Effector memory CD8-positive, alpha-beta T cell (primary cell): ENCODE measurements at regions not wholly inside any gene's neighbourhood (a gene's known extent, or its start where the extent isn't known, plus 50 kb on each side); places are given as distances from the start of the nearest gene placed in this dataset.

ENCODE experiments used
- ATAC-seq: fragments of 150-1000 bp; cut with Tn5 transposase; replicated peaks from 2 replicates; pipeline ENCODE4 v1.10.0; 2021; ENCODE audit warnings: mild to moderate bottlenecking, moderate library complexity
- DNase-seq, 3 experiments: peaks; one replicate each; pipeline ENCODE4 v3.0.0; 2021
- H3K27ac Mint-ChIP-seq, 2 donors: one replicate each; pipeline ENCODE4 v1.8.0; 2022; ENCODE audit warnings: mild to moderate bottlenecking in 2 of 2, mixed read lengths in 2 of 2, moderate library complexity in 2 of 2
- H3K27me3 Mint-ChIP-seq, 2 donors: one replicate each; pipeline ENCODE4 v1.8.0; 2022; ENCODE audit warnings: mixed read lengths in 2 of 2
- H3K36me3 Mint-ChIP-seq: one replicate; pipeline ENCODE4 v1.8.0; 2022; ENCODE audit warnings: mild to moderate bottlenecking, moderate library complexity, mixed read lengths; ENCODE audit not compliant: insufficient read depth
- H3K4me1 Mint-ChIP-seq, 2 donors: one replicate each; pipeline ENCODE4 v1.8.0; 2022; ENCODE audit warnings: low read depth in 2 of 2, mixed read lengths in 2 of 2
- H3K4me3 Mint-ChIP-seq, 2 donors: one replicate each; pipeline ENCODE4 v1.8.0; 2022; ENCODE audit warnings: mild to moderate bottlenecking in 2 of 2, mixed read lengths in 2 of 2, moderate library complexity in 2 of 2
- H3K9me3 Mint-ChIP-seq, 2 donors: one replicate each; pipeline ENCODE4 v1.8.0; 2022; ENCODE audit warnings: mixed read lengths in 2 of 2

DNA sequence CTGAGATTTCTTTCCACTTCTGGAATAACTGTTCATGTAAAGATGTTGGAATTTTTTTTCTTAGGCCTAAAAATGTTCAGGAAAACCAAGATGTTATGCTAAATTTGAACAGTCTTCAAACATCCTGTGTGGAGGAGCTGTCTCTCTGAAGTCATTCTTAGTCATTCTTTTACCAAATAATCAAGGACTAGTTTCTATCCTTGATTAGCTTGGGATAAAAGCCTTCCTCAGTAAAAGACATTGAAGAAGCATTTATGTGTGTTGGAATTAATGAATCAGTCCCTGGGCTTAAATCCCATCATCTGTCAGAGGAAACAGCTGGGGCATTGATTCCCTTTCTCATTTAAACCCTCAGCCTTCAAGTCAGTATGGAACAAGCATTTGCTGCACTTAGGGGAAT, 300.1 kb upstream of the NXPH2 start:
- H3K36me3 Mint-ChIP-seq: no peaks in the 10 kb centered on the region
- H3K27me3 Mint-ChIP-seq: no peaks in the 10 kb centered on the region
- no peak for ATAC-seq

GRCh38 chr2:139079311-139079710, 299.1 kb upstream of the NXPH2 start:
- H3K9me3 Mint-ChIP-seq: peaks cover 0 to 7% of the 10 kb centered on the region in 2 donors
- DNase-seq (no peak), ATAC-seq (no peak)
- H3K27me3 Mint-ChIP-seq: no peaks in the 10 kb centered on the region
- H3K4me3 Mint-ChIP-seq: no peak overlapping the region
- no peaks in the 10 kb centered on the region for H3K4me1 Mint-ChIP-seq
- no peaks in the 10 kb centered on the region for H3K36me3 Mint-ChIP-seq
- H3K27ac Mint-ChIP-seq: no peak overlapping the region

More for the DNA sequence above, 300.1 kb upstream of the NXPH2 start:
- no peak overlapping the region for H3K4me3 Mint-ChIP-seq
- peaks cover 0 to 7% of the 10 kb centered on the region in 2 donors for H3K9me3 Mint-ChIP-seq
- H3K27ac Mint-ChIP-seq: no peak overlapping the region
- DNase-seq: no peak
- H3K4me1 Mint-ChIP-seq: no peaks in the 10 kb centered on the region

DNA sequence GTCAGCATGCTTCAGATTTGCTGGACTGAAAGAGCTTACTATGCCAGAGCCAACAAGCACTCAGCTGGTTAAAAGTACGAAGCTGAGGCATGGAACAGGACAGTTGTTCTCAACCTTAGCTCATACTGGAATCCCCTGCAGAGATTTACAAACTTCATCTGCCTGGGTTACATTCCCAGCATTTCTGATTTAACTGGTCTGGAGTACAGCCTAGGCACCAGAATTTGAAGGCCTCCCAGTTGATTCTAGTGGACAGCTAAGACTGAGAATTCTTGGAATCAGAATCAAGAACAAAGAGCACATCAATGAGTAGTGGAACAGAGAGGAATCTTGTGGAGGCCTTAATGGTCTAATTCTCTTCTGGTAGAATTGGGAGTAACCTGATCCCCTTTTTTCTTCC, 298.2 kb upstream of the NXPH2 start:
- H3K4me1 Mint-ChIP-seq: no peaks in the 10 kb centered on the region
- DNase-seq: no peak
- no peaks in the 10 kb centered on the region for H3K36me3 Mint-ChIP-seq
- H3K4me3 Mint-ChIP-seq: no peak overlapping the region
- H3K27me3 Mint-ChIP-seq: no peaks in the 10 kb centered on the region
- no peak overlapping the region for H3K27ac Mint-ChIP-seq
- peaks cover 0 to 7% of the 10 kb centered on the region in 2 donors for H3K9me3 Mint-ChIP-seq
- ATAC-seq: no peak

DNA sequence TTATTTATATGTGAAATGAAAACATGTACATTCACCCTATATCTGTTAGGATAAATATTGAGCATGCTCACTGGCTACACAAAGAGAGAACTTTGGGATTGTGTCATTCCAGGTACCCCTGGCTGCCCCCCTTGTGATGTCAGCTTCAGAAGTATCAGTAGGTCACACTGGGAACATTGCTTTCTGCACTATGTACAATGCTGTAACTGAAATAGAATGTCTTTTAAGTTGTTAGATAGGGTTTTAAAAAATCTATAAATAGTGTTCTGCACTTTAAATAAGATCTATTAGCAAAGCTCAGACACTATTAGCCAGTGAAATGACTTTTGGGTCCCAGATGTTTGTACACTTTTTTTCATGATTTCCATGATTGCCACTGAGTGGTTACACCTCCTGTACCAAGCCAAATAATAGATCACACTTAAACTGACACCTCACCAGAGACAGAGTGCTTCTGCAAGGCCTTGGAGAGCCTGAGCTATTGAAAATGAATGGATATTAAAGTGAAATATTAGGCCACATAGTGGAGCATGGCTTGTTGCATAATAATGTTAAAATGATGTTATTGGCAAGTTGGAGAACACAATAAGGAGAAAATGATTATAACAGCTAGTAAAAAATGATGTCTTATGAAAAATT, 297.0 kb upstream of the NXPH2 start:
- no peak for ATAC-seq
- Mint-ChIP-seq H3K9me3 (peaks cover 0 to 5% of the 10 kb centered on the region in 2 donors), H3K27ac (no peak overlapping the region)

GRCh38 chr2:139067874-139068273, 287.7 kb upstream of the NXPH2 start:
- no peak overlapping the region for H3K4me3 Mint-ChIP-seq
- no peak overlapping the region for H3K27ac Mint-ChIP-seq
- no peak for ATAC-seq

More for the DNA sequence above, 297.0 kb upstream of the NXPH2 start:
- H3K36me3 Mint-ChIP-seq: no peaks in the 10 kb centered on the region
- no peak for DNase-seq
- no peak overlapping the region for H3K4me3 Mint-ChIP-seq
- no peaks in the 10 kb centered on the region for H3K27me3 Mint-ChIP-seq
- no peaks in the 10 kb centered on the region for H3K4me1 Mint-ChIP-seq

GRCh38 chr2:139067072-139067471, 286.9 kb upstream of the NXPH2 start:
- Mint-ChIP-seq H3K9me3 (peaks cover 20 to 32% of the 10 kb centered on the region in 2 donors), H3K4me3 (no peak overlapping the region), H3K36me3 (peaks cover 3% of the 10 kb centered on the region), H3K27me3 (no peaks in the 10 kb centered on the region), H3K4me1 (no peaks in the 10 kb centered on the region), H3K27ac (no peak overlapping the region)
- ATAC-seq (no peak), DNase-seq (no peak)

More at GRCh38 chr2:139067874-139068273, 287.7 kb upstream of the NXPH2 start:
- H3K9me3 Mint-ChIP-seq: peaks cover 16 to 32% of the 10 kb centered on the region in 2 donors
- H3K36me3 Mint-ChIP-seq: peaks cover 3% of the 10 kb centered on the region
- no peak for DNase-seq
- no peaks in the 10 kb centered on the region for H3K4me1 Mint-ChIP-seq
- H3K27me3 Mint-ChIP-seq: no peaks in the 10 kb centered on the region

DNA sequence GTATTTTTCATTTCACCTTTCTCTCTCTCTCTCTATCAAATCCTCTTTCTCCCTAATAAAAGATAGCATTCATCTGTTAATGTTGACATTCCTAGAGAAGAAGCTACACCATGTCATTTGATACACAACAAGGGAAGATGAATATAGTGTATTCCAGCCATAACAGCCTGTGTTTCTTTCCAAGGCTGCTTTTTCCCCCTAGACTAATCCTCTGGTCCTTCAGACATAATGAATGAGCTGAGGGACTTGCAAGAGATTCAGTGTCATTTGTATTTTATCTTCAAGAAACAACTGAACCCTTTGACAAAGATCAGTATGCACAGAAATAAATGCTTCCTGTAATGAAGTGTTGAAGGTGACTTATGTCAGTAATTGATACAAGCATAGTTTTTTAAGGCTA, 284.0 kb upstream of the NXPH2 start:
- H3K27me3 Mint-ChIP-seq: no peaks in the 10 kb centered on the region
- H3K9me3 Mint-ChIP-seq: peaks cover 19 to 22% of the 10 kb centered on the region in 2 donors
- peaks cover 3% of the 10 kb centered on the region for H3K36me3 Mint-ChIP-seq
- no peak for DNase-seq
- H3K27ac Mint-ChIP-seq: no peak overlapping the region
- no peak for ATAC-seq
- no peak overlapping the region for H3K4me3 Mint-ChIP-seq
- no peaks in the 10 kb centered on the region for H3K4me1 Mint-ChIP-seq

GRCh38 chr2:139059617-139060016, 279.4 kb upstream of the NXPH2 start:
- no peak for ATAC-seq
- Mint-ChIP-seq H3K27me3 (no peaks in the 10 kb centered on the region), H3K4me3 (no peak overlapping the region), H3K9me3 (peaks cover 2 to 12% of the 10 kb centered on the region in 2 donors), H3K27ac (no peak overlapping the region), H3K36me3 (peaks cover 3% of the 10 kb centered on the region), H3K4me1 (no peaks in the 10 kb centered on the region)
- DNase-seq: no peak

GRCh38 chr2:139055202-139055601, 275.0 kb upstream of the NXPH2 start:
- no peak for DNase-seq
- H3K4me3 Mint-ChIP-seq: no peak overlapping the region
- peaks cover 9 to 13% of the 10 kb centered on the region in 2 donors for H3K9me3 Mint-ChIP-seq
- no peak for ATAC-seq
- H3K27ac Mint-ChIP-seq: no peak overlapping the region
- H3K27me3 Mint-ChIP-seq: no peaks in the 10 kb centered on the region
- no peaks in the 10 kb centered on the region for H3K36me3 Mint-ChIP-seq
- H3K4me1 Mint-ChIP-seq: no peaks in the 10 kb centered on the region

DNA sequence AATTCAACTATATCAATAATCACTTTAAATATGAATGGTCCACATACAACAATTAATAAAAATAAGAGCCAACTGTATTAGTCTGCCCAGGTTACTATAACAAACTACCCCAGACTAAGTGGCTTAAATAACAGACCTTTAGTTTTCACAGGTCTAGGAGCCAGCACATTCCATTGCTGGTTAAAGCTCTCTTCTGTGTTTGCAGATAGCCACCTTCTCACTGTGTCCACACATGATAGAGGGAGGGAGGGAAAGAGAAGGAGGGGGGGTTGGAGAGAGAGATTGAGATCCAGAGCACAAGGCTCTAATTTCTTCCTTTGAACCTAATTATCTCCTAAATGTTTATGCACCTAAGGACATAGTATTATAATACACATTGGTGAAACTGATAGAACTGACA, 267.8 kb upstream of the NXPH2 start:
- Mint-ChIP-seq H3K36me3 (no peaks in the 10 kb centered on the region), H3K4me1 (no peaks in the 10 kb centered on the region), H3K27me3 (no peaks in the 10 kb centered on the region), H3K9me3 (peaks cover 0 to 7% of the 10 kb centered on the region in 2 donors), H3K27ac (no peak overlapping the region), H3K4me3 (no peak overlapping the region)
- no peak for DNase-seq
- no peak for ATAC-seq

DNA sequence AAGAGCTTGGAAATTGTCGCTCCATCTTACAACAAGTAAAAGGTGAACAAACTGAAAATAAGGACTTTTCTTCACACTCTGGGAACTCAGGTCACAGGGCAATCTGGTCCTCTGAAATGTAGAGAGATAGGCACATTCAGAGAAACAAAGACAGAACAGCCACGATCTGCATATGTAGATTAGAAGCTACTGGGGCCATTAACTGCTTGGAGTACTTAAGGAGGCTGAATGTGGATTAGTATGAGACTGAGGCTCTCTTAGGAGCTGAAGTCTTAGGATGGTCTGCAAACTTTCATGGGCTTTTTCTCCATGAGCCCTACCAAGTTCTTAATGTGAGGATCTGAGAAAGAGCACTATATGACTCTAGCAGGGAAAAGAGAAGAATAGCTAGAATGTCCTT, 265.3 kb upstream of the NXPH2 start:
- Mint-ChIP-seq H3K27ac (no peak overlapping the region), H3K36me3 (no peaks in the 10 kb centered on the region), H3K27me3 (no peaks in the 10 kb centered on the region), H3K9me3 (peaks cover 0 to 6% of the 10 kb centered on the region in 2 donors), H3K4me1 (no peaks in the 10 kb centered on the region), H3K4me3 (no peak overlapping the region)
- no peak for ATAC-seq
- no peak for DNase-seq

- Mint-ChIP-seq H3K4me1 (no peaks in the 10 kb centered on the region), H3K4me3 (no peak overlapping the region), H3K27ac (no peak overlapping the region), H3K27me3 (no peaks in the 10 kb centered on the region), H3K9me3 (peaks cover 7 to 16% of the 10 kb centered on the region in 2 donors), H3K36me3 (no peaks in the 10 kb centered on the region)
- DNase-seq: no peak
- no peak for ATAC-seq
Observed at GRCh38 chr2:139034064-139034463, 253.9 kb upstream of the NXPH2 start.

- H3K27ac Mint-ChIP-seq: no peak overlapping the region
- no peaks in the 10 kb centered on the region for H3K4me1 Mint-ChIP-seq
- H3K9me3 Mint-ChIP-seq: peaks cover 11 to 18% of the 10 kb centered on the region in 2 donors
- no peak overlapping the region for H3K4me3 Mint-ChIP-seq
- H3K36me3 Mint-ChIP-seq: no peaks in the 10 kb centered on the region
- no peak for ATAC-seq
- DNase-seq: no peak
- no peaks in the 10 kb centered on the region for H3K27me3 Mint-ChIP-seq
Observed at GRCh38 chr2:139033300-139033699, 253.1 kb upstream of the NXPH2 start.

- Mint-ChIP-seq H3K27me3 (no peaks in the 10 kb centered on the region), H3K27ac (no peak overlapping the region), H3K9me3 (peaks cover 11 to 18% of the 10 kb centered on the region in 2 donors), H3K36me3 (no peaks in the 10 kb centered on the region), H3K4me3 (no peak overlapping the region), H3K4me1 (no peaks in the 10 kb centered on the region)
- ATAC-seq (no peak), DNase-seq (no peak)
Observed at GRCh38 chr2:139031722-139032121, 251.5 kb upstream of the NXPH2 start.
